OCI-LY7 (cell line): ENCODE measurements at regions not wholly inside any gene's neighbourhood (a gene's known extent, or its start where the extent isn't known, plus 50 kb on each side); places are given as distances from the start of the nearest gene placed in this dataset.

Experiments
- CTCF ChIP-seq: fragments of 200-600 bp; sonication (generic); conservative IDR thresholded peaks from 2 replicates; pipeline ENCODE4 v1.5.1; 2014; ENCODE audit warnings: mild to moderate bottlenecking, antibody characterized with exemption, low read length, moderate library complexity, mixed read lengths
- EZH2phosphoT487 ChIP-seq: fragments of 200-600 bp; sonication (generic); IDR thresholded peaks from 2 replicates; pipeline ENCODE4 v1.6.1; 2018; ENCODE audit warnings: low read depth, borderline replicate concordance, mild to moderate bottlenecking, mixed run types, antibody characterized with exemption, low read length, moderate library complexity, mixed read lengths

DNA sequence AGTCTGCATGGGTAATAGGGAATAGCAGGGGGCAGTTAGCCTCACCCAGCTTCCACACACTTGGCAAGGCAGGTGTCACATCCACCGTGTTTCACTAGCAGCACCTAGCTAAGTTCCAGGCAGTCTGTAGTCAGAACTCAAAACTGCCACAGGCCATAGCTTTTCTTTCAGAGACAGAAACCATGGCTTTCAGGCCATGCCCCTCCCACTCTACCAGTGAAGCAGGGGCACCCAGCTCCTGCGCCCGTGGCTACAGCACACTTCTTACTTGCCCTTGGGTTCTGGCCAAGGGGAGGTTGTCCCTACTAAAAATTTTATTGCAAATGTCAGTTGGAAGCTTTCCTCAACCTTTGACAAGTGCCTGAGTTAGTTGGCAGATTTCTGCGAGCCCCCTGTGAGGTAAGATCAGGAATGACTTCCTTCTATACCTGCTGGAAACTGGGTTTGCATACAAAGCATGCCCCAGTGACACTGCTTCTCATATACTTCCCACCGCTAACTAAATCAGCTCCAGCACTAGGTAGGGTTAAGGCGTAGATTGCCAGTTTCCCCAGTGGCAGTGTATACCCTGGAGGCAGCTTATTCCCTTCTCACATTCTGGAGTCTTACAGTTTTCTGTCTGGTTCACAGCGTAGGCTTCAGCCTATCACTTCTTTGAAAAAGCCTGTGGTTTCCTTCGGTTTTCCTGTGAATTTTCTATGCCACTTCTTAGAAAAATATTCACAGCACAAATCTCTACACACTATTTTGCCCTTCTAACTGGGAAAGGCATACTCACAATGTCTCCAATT, 139.0 kb upstream of the LUZP2 start:
- TF ChIP-seq CTCF = no peak
- TF ChIP-seq EZH2phosphoT487 = no peak
